SK-N-SH (cell line): ENCODE measurements at regions not wholly inside any gene's neighbourhood (a gene's known extent, or its start where the extent isn't known, plus 50 kb on each side); places are given as distances from the start of the nearest gene placed in this dataset.
"Not testable (repeated sequence)": the region's sequence is repeated elsewhere in the genome, so short reads cannot be mapped to it uniquely, and the experiment has no call there.

Experiments
- CTCF ChIA-PET: fragments of 300-600, 350-600 bp; formaldehyde crosslinking; extraction: SDS; loops from one replicate; lab custom pipeline; 2021; lab: Yijun Ruan, JAX
- POLR2A ChIA-PET: fragments of 350-600 bp; sonication (Branson Sonifier 250); formaldehyde crosslinking; extraction: SDS; loops from one replicate; lab custom pipeline; 2020; ENCODE audit warnings: antibody characterized with exemption, inconsistent platforms; lab: Yijun Ruan, JAX
- DNase-seq: peaks from one replicate; pipeline ENCODE4 v3.0.0; 2012
- H2AFZ ChIP-seq: fragments of 200-600 bp; sonication (generic); 2 replicates; pipeline ENCODE4 v1.8.1; 2016; ENCODE audit warnings: antibody characterized with exemption, mild to moderate bottlenecking, low read depth
- H3F3A ChIP-seq: fragments of 200-600 bp; sonication (generic); replicated peaks from 2 replicates; pipeline ENCODE3; 2016; ENCODE audit warnings: antibody characterized with exemption, mild to moderate bottlenecking; ENCODE audit not compliant: insufficient read depth
- H3K27ac ChIP-seq, 2 experiments: fragments of 200-500 bp in 1 of 2; fragments of 200-600 bp in 1 of 2; sonication (Bioruptor generic) in 1 of 2; sonication (generic), shearing (Covaris generic) in 1 of 2; 2 replicates each; pipeline versions ENCODE4 v1.5.1 to v1.6.1; 2014 to 2016; ENCODE audit warnings: low read depth in 2 of 2, inconsistent platforms in 1 of 2, low read length in 1 of 2, mild to moderate bottlenecking in 1 of 2, mixed read lengths in 1 of 2
- H3K27me3 ChIP-seq: fragments of 200-600 bp; sonication (generic), shearing (Covaris generic); 2 replicates; pipeline ENCODE4 v1.6.1; 2016; ENCODE audit warnings: mixed run types; ENCODE audit not compliant: insufficient read depth
- H3K36me3 ChIP-seq, 2 experiments: fragments of 200-500 bp in 1 of 2; fragments of 200-600 bp in 1 of 2; sonication (Bioruptor generic) in 1 of 2; sonication (generic) in 1 of 2; replicated peaks in 1 of 2; 2 replicates each; pipeline versions ENCODE3 to v1.5.1; 2014 to 2016; ENCODE audit warnings: low read length in 1 of 2, mild to moderate bottlenecking in 1 of 2; ENCODE audit not compliant: insufficient read depth in 2 of 2, control insufficient read depth in 1 of 2
- H3K4me1 ChIP-seq, 2 experiments: fragments of 200-500 bp in 1 of 2; fragments of 200-600 bp in 1 of 2; sonication (Bioruptor generic) in 1 of 2; sonication (generic), shearing (Covaris generic) in 1 of 2; 2 replicates each; pipeline versions ENCODE4 v1.5.1 to v1.6.1; 2014 to 2016; ENCODE audit warnings: low read depth in 1 of 2, low read length in 1 of 2, mixed run types in 1 of 2; ENCODE audit not compliant: insufficient read depth in 2 of 2, control insufficient read depth in 1 of 2
- H3K4me2 ChIP-seq: fragments of 200-600 bp; sonication (generic), shearing (Covaris generic); 2 replicates; pipeline ENCODE4 v1.6.1; 2017; ENCODE audit warnings: mixed run types
- H3K4me3 ChIP-seq, 2 experiments: fragments of 200-500 bp in 1 of 2; fragments of 200-600 bp in 1 of 2; sonication (Bioruptor generic) in 1 of 2; sonication (generic), shearing (Covaris generic) in 1 of 2; 2 replicates each; pipeline versions ENCODE4 v1.5.1 to v1.8.1; 2014 to 2016; ENCODE audit warnings: low read depth in 2 of 2, inconsistent platforms in 1 of 2, low read length in 1 of 2, mild to moderate bottlenecking in 1 of 2, mixed read lengths in 1 of 2, moderate library complexity in 1 of 2
- H3K79me2 ChIP-seq: fragments of 200-600 bp; sonication (generic); 2 replicates; pipeline ENCODE4 v1.8.1; 2017; ENCODE audit warnings: mild to moderate bottlenecking; ENCODE audit not compliant: insufficient read depth
- H3K9ac ChIP-seq: fragments of 200-600 bp; sonication (generic); 2 replicates; pipeline ENCODE4 v1.6.1; 2017; ENCODE audit warnings: mixed run types
- H3K9me2 ChIP-seq: fragments of 200-600 bp; sonication (generic); 2 replicates; pipeline ENCODE4 v1.6.1; 2017; ENCODE audit warnings: mixed run types
- H3K9me3 ChIP-seq: fragments of 200-600 bp; sonication (generic); 2 replicates; pipeline ENCODE4 v1.6.1; 2017; ENCODE audit warnings: mixed run types, mild to moderate bottlenecking, moderate library complexity
- H4K20me1 ChIP-seq: fragments of 200-600 bp; sonication (generic); 2 replicates; pipeline ENCODE4 v1.6.1; 2017; ENCODE audit warnings: mild to moderate bottlenecking, mixed run types; ENCODE audit not compliant: insufficient read depth
- ELF1 ChIP-seq: IDR thresholded peaks from 2 replicates; pipeline ENCODE4 v1.4.0; 2012
- FOXJ3 ChIP-seq: sonication (generic); formaldehyde crosslinking; IDR thresholded peaks from 2 replicates; pipeline ENCODE4 v1.5.1; 2020; ENCODE audit warnings: mild to moderate bottlenecking, missing genetic modification reagents
- MAX ChIP-seq: IDR thresholded peaks from 2 replicates; pipeline ENCODE4 v1.4.0; 2012; ENCODE audit warnings: low read depth
- RAD21 ChIP-seq: IDR thresholded peaks from 2 replicates; pipeline ENCODE4 v1.6.1; 2012; ENCODE audit warnings: mild to moderate bottlenecking, low read length
- RCOR1 ChIP-seq: fragments of 150-350 bp; IDR thresholded peaks from 2 replicates; pipeline ENCODE4 v1.6.1; 2017; ENCODE audit warnings: antibody characterized with exemption, low read length
- REST ChIP-seq: IDR thresholded peaks from 2 replicates; pipeline ENCODE4 v1.6.1; 2012; ENCODE audit warnings: mild to moderate bottlenecking, low read depth, low read length, moderate library complexity
- RFX5 ChIP-seq: IDR thresholded peaks from 2 replicates; pipeline ENCODE4 v1.6.1; 2012; ENCODE audit warnings: mild to moderate bottlenecking, improper control_type of control experiment, low read length
- SMC3 ChIP-seq: IDR thresholded peaks from 2 replicates; pipeline ENCODE4 v1.6.1; 2012; ENCODE audit warnings: low read depth, low read length, improper control_type of control experiment
- TAF1 ChIP-seq: IDR thresholded peaks from 2 replicates; pipeline ENCODE4 v1.6.1; 2012; ENCODE audit warnings: low read depth, mild to moderate bottlenecking, low read length, moderate library complexity, borderline replicate concordance
- TEAD4 ChIP-seq: IDR thresholded peaks from 2 replicates; pipeline ENCODE4 v1.4.0; 2012; ENCODE audit warnings: mild to moderate bottlenecking, borderline replicate concordance; ENCODE audit not compliant: insufficient read depth
- YY1 ChIP-seq: IDR thresholded peaks from 2 replicates; pipeline ENCODE4 v1.4.0; 2012; ENCODE audit warnings: low read depth, mild to moderate bottlenecking
- WGBS: methylation state at CpG from one replicate; pipeline ENCODE4 v1.1.6; 2017; ENCODE audit warnings: low lambda C conversion rate; 5-methylcytosine and 5-hydroxymethylcytosine counted together

- H3K4me2 ChIP-seq, result no peak overlapping the region
- WGBS, result 37% methylated on average over 5 of the region's 5 CpGs
- no peak overlapping the region for H3K4me3 ChIP-seq
- ChIA-PET CTCF (no interaction called here), POLR2A (no interaction called here)
- H3K9me3 ChIP-seq, result no peaks in the 10 kb centered on the region
- H3K27me3 ChIP-seq, result peaks cover 12% of the 10 kb centered on the region; the same call in 1 of the 2 replicates
- H3K27ac ChIP-seq, result no peak overlapping the region
- H3F3A ChIP-seq, result no peaks in the 10 kb centered on the region
- H3K9ac ChIP-seq, result no peak overlapping the region
- no peaks in the 10 kb centered on the region for H3K4me1 ChIP-seq
- no peak overlapping the region for H2AFZ ChIP-seq
- H3K9me2 ChIP-seq, result no peaks in the 10 kb centered on the region
- H3K36me3 ChIP-seq, result no peaks in the 10 kb centered on the region
- no peaks in the 10 kb centered on the region for H3K79me2 ChIP-seq
- H4K20me1 ChIP-seq, result no peaks in the 10 kb centered on the region
- TF ChIP-seq REST (no peak), RAD21 (no peak), FOXJ3 (CRISPR knock-in tag) (no peak), RCOR1 (no peak), RFX5 (no peak), TEAD4 (no peak), SMC3 (no peak), TAF1 (no peak), MAX (no peak), YY1 (no peak), ELF1 (no peak)
- TF ChIP-seq, all 33 proteins: peak for 0
- DNase-seq, result no peak
Observed at GRCh38 chr9:108742191-108742590, 113.6 kb downstream of the ACTL7B start.

- H3K4me3 ChIP-seq, H3K36me3 ChIP-seq, H3K4me1 ChIP-seq, H3K27ac ChIP-seq, H3K9me2 ChIP-seq, CTCF ChIA-PET, H4K20me1 ChIP-seq, H3K79me2 ChIP-seq, DNase-seq, H3K27me3 ChIP-seq, H3K4me2 ChIP-seq, H3K9me3 ChIP-seq, H3F3A ChIP-seq, H3K9ac ChIP-seq, POLR2A ChIA-PET, H2AFZ ChIP-seq: not testable (repeated sequence)
- WGBS, result 2% methylated on average over 1 of the region's 1 CpG
Observed at GRCh38 chr9:108731292-108731691, 124.5 kb downstream of the ACTL7B start.
